ENCODE measurements at regions not wholly inside any gene's neighbourhood (a gene's known extent, or its start where the extent isn't known, plus 50 kb on each side); places are given as distances from the start of the nearest gene placed in this dataset.

DNA sequence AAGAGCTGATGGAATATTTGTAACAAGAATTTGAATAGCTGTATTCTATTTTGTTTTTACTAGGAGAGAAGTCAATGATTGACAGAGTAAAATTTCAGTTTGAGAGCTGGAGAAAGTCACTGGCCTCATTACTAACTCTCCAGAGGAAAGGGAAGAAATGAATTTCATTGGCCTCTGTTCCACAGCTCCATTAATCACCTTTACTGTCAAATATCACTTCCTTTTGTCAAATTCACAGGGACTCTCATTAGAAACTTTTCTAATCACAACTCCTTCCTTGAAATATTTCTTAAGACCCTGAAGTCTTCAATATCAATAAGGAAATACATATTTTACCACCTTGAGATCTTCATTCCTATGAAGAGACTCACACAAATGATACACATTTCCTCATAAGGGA, 379.9 kb upstream of the RASGRP1 start:
- 0 out of 3 replicates have a peak overlapping the region, but pooled peaks have one; percentile 4 for H3K4me2 ChIP-seq
- no peak for TF ChIP-seq HOXB5 (CRISPR knock-in tag; IDR thresholded peaks at IDR 0.05)
- TF ChIP-seq EHF (CRISPR knock-in tag; IDR thresholded peaks at IDR 0.05): no peak
- no peak for TF ChIP-seq CBX2 (IDR thresholded peaks at IDR 0.05; ENCODE audit: borderline replicate concordance, low read depth)
- TF ChIP-seq, protein P1, sequence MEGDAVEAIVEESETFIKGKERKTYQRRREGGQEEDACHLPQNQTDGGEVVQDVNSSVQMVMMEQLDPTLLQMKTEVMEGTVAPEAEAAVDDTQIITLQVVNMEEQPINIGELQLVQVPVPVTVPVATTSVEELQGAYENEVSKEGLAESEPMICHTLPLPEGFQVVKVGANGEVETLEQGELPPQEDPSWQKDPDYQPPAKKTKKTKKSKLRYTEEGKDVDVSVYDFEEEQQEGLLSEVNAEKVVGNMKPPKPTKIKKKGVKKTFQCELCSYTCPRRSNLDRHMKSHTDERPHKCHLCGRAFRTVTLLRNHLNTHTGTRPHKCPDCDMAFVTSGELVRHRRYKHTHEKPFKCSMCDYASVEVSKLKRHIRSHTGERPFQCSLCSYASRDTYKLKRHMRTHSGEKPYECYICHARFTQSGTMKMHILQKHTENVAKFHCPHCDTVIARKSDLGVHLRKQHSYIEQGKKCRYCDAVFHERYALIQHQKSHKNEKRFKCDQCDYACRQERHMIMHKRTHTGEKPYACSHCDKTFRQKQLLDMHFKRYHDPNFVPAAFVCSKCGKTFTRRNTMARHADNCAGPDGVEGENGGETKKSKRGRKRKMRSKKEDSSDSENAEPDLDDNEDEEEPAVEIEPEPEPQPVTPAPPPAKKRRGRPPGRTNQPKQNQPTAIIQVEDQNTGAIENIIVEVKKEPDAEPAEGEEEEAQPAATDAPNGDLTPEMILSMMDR (IDR thresholded peaks at IDR 0.05): no peak
- no peak for TF ChIP-seq RCOR1 (IDR thresholded peaks at IDR 0.05; ENCODE audit: low read depth, low read length)
- TF ChIP-seq, protein P2, sequence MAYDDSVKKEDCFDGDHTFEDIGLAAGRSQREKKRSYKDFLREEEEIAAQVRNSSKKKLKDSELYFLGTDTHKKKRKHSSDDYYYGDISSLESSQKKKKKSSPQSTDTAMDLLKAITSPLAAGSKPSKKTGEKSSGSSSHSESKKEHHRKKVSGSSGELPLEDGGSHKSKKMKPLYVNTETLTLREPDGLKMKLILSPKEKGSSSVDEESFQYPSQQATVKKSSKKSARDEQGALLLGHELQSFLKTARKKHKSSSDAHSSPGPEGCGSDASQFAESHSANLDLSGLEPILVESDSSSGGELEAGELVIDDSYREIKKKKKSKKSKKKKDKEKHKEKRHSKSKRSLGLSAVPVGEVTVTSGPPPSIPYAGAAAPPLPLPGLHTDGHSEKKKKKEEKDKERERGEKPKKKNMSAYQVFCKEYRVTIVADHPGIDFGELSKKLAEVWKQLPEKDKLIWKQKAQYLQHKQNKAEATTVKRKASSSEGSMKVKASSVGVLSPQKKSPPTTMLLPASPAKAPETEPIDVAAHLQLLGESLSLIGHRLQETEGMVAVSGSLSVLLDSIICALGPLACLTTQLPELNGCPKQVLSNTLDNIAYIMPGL (CRISPR knock-in tag; IDR thresholded peaks at IDR 0.05; ENCODE audit: borderline replicate concordance): no peak
- TF ChIP-seq FOSL2 (IDR thresholded peaks at IDR 0.05): no peak
- TF ChIP-seq FOSL2 (CRISPR knock-in tag; IDR thresholded peaks at IDR 0.05): no peak
- TF ChIP-seq, protein P3, sequence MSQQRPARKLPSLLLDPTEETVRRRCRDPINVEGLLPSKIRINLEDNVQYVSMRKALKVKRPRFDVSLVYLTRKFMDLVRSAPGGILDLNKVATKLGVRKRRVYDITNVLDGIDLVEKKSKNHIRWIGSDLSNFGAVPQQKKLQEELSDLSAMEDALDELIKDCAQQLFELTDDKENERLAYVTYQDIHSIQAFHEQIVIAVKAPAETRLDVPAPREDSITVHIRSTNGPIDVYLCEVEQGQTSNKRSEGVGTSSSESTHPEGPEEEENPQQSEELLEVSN (IDR thresholded peaks at IDR 0.05; ENCODE audit: borderline replicate concordance, low read depth): no peak
- TF ChIP-seq TFCP2L1 (CRISPR knock-in tag; IDR thresholded peaks at IDR 0.05): no peak
- no peak for TF ChIP-seq MAFK (IDR thresholded peaks at IDR 0.05; ENCODE audit: partially characterized antibody)
- H3K9me3 ChIP-seq: no peaks in the 10 kb centered on the region
- no peak overlapping the region for H3K4me3 ChIP-seq
- no peak for FAIRE-seq
- ChIA-PET CTCF (interaction anchor here (1.4 kb wide), 1 partner anchor 128 kb away, joined by 4 read pairs; no protein-coding TSS in a partner anchor), POLR2A (no interaction called here)
- ATAC-seq: no peak
- no peak overlapping the region for H3K27ac ChIP-seq
- H3K4me1 ChIP-seq: peaks cover 8% of the 10 kb centered on the region; the same call in 2 of the 3 replicates
- no peak for DNase-seq (ENCODE audit: low read depth in 1 of 2, low spot score in 1 of 2)

DNA sequence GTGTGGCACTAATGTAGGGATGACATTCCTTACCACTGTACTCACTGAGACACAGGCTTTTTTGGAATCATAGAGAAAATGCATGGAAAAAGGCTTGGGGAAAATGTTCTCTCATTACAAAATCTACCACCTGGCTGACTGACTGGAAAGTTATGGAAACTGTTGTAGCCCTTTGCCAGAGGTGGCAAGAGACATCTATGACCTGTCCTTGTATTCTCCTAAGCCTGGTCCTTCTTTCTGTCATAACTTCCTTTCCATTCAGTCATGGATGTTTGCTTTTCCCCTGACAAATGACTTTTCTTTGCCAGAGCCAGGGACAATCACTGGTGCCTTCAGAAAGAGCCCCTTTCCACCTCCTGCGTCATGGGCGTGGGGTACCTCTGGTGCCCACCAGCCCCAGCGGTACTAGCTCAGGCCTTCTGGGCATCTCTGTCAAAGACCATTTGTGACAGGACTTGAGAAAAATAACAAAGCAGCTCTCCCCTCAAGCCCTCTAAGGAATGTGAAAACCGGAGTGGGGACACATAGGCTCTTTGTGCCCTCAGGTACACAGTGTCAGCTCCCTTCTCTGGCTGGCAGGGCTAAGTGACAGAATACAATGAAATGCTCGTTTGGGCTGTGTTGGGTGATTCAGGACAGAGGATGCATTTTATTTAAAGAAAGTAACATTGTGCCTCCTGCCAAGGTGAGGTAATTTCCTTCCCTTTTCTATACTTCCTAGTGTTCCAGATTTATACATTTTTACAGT, 381.1 kb upstream of the RASGRP1 start:
- Histone ChIP-seq H3K4me1 (peaks cover 8% of the 10 kb centered on the region; the same call in 2 of the 3 replicates), H3K4me3 (no peak overlapping the region), H3K4me2 (no peak overlapping the region), H3K27ac (no peak overlapping the region), H3K9me3 (no peaks in the 10 kb centered on the region)
- no peak for DNase-seq (ENCODE audit: low read depth in 1 of 2, low spot score in 1 of 2)
- CTCF ChIA-PET: interaction anchor here (1.4 kb wide), 1 partner anchor 129 kb away, joined by 4 read pairs; no protein-coding TSS in a partner anchor
- FAIRE-seq: no peak
- 83% methylated on average over 5 of the region's 5 CpGs for WGBS (ENCODE audit: missing lambda C conversion rate)
- POLR2A ChIA-PET: no interaction called here
- no peak for TF ChIP-seq PHF8 (IDR thresholded peaks at IDR 0.05; ENCODE audit: borderline replicate concordance, low read depth)
- no peak for TF ChIP-seq FOXS1 (CRISPR knock-in tag; IDR thresholded peaks at IDR 0.05)
- TF ChIP-seq ESRRA (IDR thresholded peaks at IDR 0.05; ENCODE audit: borderline replicate concordance, low read length): no peak
- TF ChIP-seq NR3C1 (IDR thresholded peaks at IDR 0.05): no peak
- TF ChIP-seq CBX8 (IDR thresholded peaks at IDR 0.05): no peak
- TF ChIP-seq EHF (CRISPR knock-in tag; IDR thresholded peaks at IDR 0.05): no peak
- no peak for TF ChIP-seq NPAS2 (CRISPR knock-in tag; IDR thresholded peaks at IDR 0.05; ENCODE audit: borderline replicate concordance)
- no peak for ATAC-seq

DNA sequence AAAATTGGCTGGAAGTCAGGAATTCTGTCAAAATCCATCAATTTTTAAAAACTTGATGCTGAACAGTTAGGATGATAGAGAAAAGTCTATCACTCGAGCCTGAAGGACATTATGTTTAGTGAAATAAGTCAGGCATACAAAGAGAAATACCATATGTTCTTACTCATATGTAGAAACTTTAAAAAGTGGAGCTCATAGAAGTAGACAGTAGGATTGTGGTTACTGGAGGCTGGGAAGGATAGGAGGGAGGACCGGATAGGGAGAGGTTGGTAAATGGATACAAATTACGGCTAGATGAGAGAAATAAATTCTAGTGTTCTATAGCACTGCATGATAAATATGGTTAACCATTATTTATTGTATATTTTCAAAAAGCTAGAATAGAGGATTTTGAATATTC, 389.5 kb upstream of the RASGRP1 start:
- ATAC-seq: no peak
- WGBS (ENCODE audit: missing lambda C conversion rate): 84% methylated on average over 3 of the region's 3 CpGs
- Histone ChIP-seq H3K4me1 (no peaks in the 10 kb centered on the region), H3K9me3 (no peaks in the 10 kb centered on the region), H3K27ac (no peak overlapping the region), H3K4me3 (no peak overlapping the region), H3K4me2 (no peak overlapping the region)
- ChIA-PET CTCF (no interaction called here), POLR2A (no interaction called here)
- DNase-seq (ENCODE audit: low read depth in 1 of 2, low spot score in 1 of 2): no peak
- FAIRE-seq: no peak
- TF ChIP-seq RAD21 (conservative IDR thresholded peaks at IDR 0.05 in 1 of 2, IDR thresholded peaks at IDR 0.05 in 1 of 2) (no peak), HDAC2 (IDR thresholded peaks at IDR 0.05) (no peak), HOXB5 (CRISPR knock-in tag; IDR thresholded peaks at IDR 0.05) (no peak), HOXB13 (CRISPR knock-in tag; IDR thresholded peaks at IDR 0.05; ENCODE audit: low read depth) (no peak), RFX5 (IDR thresholded peaks at IDR 0.05) (no peak)
- TF ChIP-seq, protein P4, sequence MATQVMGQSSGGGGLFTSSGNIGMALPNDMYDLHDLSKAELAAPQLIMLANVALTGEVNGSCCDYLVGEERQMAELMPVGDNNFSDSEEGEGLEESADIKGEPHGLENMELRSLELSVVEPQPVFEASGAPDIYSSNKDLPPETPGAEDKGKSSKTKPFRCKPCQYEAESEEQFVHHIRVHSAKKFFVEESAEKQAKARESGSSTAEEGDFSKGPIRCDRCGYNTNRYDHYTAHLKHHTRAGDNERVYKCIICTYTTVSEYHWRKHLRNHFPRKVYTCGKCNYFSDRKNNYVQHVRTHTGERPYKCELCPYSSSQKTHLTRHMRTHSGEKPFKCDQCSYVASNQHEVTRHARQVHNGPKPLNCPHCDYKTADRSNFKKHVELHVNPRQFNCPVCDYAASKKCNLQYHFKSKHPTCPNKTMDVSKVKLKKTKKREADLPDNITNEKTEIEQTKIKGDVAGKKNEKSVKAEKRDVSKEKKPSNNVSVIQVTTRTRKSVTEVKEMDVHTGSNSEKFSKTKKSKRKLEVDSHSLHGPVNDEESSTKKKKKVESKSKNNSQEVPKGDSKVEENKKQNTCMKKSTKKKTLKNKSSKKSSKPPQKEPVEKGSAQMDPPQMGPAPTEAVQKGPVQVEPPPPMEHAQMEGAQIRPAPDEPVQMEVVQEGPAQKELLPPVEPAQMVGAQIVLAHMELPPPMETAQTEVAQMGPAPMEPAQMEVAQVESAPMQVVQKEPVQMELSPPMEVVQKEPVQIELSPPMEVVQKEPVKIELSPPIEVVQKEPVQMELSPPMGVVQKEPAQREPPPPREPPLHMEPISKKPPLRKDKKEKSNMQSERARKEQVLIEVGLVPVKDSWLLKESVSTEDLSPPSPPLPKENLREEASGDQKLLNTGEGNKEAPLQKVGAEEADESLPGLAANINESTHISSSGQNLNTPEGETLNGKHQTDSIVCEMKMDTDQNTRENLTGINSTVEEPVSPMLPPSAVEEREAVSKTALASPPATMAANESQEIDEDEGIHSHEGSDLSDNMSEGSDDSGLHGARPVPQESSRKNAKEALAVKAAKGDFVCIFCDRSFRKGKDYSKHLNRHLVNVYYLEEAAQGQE (IDR thresholded peaks at IDR 0.05): no peak
- TF ChIP-seq, protein P5, sequence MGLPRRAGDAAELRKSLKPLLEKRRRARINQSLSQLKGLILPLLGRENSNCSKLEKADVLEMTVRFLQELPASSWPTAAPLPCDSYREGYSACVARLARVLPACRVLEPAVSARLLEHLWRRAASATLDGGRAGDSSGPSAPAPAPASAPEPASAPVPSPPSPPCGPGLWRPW (IDR thresholded peaks at IDR 0.05): no peak
- TF ChIP-seq, protein P6, sequence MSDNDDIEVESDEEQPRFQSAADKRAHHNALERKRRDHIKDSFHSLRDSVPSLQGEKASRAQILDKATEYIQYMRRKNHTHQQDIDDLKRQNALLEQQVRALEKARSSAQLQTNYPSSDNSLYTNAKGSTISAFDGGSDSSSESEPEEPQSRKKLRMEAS (IDR thresholded peaks at IDR 0.05): no peak
- TF ChIP-seq, protein P7, sequence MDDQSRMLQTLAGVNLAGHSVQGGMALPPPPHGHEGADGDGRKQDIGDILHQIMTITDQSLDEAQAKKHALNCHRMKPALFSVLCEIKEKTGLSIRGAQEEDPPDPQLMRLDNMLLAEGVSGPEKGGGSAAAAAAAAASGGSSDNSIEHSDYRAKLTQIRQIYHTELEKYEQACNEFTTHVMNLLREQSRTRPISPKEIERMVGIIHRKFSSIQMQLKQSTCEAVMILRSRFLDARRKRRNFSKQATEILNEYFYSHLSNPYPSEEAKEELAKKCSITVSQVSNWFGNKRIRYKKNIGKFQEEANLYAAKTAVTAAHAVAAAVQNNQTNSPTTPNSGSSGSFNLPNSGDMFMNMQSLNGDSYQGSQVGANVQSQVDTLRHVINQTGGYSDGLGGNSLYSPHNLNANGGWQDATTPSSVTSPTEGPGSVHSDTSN (IDR thresholded peaks at IDR 0.05): no peak

All from A549 (cell line).